ENCODE measurements at regions not wholly inside any gene's neighbourhood (a gene's known extent, or its start where the extent isn't known, plus 50 kb on each side); places are given as distances from the start of the nearest gene placed in this dataset.
A peak's percentile ranks its signal among the peaks of the same experiment; 100 is the strongest.

DNA sequence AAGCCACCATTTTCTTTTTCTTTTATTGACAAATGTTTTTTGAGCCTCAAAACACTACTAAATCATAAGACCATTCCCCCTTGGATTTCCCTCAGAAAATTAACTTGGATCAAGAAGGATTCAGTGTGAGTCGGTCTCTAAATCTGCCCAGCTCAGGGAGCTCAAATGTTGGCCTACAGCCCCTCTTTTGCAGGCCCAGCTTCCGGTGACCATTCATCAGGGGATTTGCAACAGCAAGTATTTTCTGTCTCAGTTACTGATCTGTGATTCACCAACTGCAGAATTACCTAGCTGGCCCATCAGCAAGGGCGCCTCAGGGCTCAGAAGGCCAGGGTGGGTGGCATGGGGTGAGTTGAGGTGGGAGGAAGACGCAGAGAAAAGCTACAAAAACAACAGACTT lies 318.1 kb downstream of the CDC5L start:
- Histone ChIP-seq H4K20me1 (ENCODE audit: control insufficient read depth, insufficient read depth, insufficient read length) (no peaks in the 10 kb centered on the region), H3K23ac (ENCODE audit: insufficient read length, low read depth, low read length) (no peak overlapping the region), H2BK15ac (ENCODE audit: low read depth, low read length) (no peak overlapping the region), H3K4me1 (ENCODE audit: insufficient read depth, low read length) (peaks cover 2% of the 10 kb centered on the region; the same call in 1 of the 2 replicates), H3K79me2 (ENCODE audit: insufficient read depth, low read length) (no peaks in the 10 kb centered on the region), H3K14ac (ENCODE audit: insufficient read depth, low read length) (no peak overlapping the region), H4K5ac (ENCODE audit: insufficient read length, low read depth, low read length) (no peak overlapping the region), H2BK5ac (ENCODE audit: insufficient read length, low read length) (no peak overlapping the region), H3K27me3 (ENCODE audit: insufficient read depth, low read length) (no peaks in the 10 kb centered on the region), H3K56ac (ENCODE audit: insufficient read length, low read depth, low read length) (no peak overlapping the region), H3K4ac (ENCODE audit: low read depth, low read length) (no peak overlapping the region), H3K9ac (ENCODE audit: extremely low read depth, insufficient read length, low read length) (no peak overlapping the region), H2BK20ac (ENCODE audit: low read depth, low read length, poor library complexity, severe bottlenecking) (no peak overlapping the region), H4K8ac (replicated peaks; ENCODE audit: insufficient read length, low read depth, low read length) (no peak overlapping the region), H3K9me3 (ENCODE audit: control insufficient read depth, low read depth, low read length) (no peaks in the 10 kb centered on the region), H2AFZ (ENCODE audit: low read length) (no peak overlapping the region), H3K79me1 (ENCODE audit: insufficient read depth, low read depth, low read length, poor library complexity, severe bottlenecking) (no peaks in the 10 kb centered on the region), H2BK12ac (ENCODE audit: insufficient read length, low read depth, low read length) (no peak overlapping the region), H3K18ac (ENCODE audit: insufficient read length, low read depth, low read length) (no peak overlapping the region), H3K4me2 (ENCODE audit: insufficient read depth, insufficient read length, low read length) (no peak overlapping the region), H4K91ac (ENCODE audit: insufficient read length, low read depth, low read length) (no peak overlapping the region), H3K27ac (ENCODE audit: insufficient read length, low read depth, low read length) (no peak overlapping the region), H3K23me2 (ENCODE audit: insufficient read length, low read depth, low read length, poor library complexity, severe bottlenecking) (no peaks in the 10 kb centered on the region), H2BK120ac (ENCODE audit: low read depth, low read length, poor library complexity, severe bottlenecking) (no peak overlapping the region), H3T11ph (ENCODE audit: low read length) (no peak overlapping the region), H2AK5ac (ENCODE audit: insufficient read length, low read length) (no peak overlapping the region)
- H3K9me3 Mint-ChIP-seq, result no peaks in the 10 kb centered on the region
- no peak overlapping the region for H3K4me3 Mint-ChIP-seq
- no peaks in the 10 kb centered on the region for H3K36me3 Mint-ChIP-seq (ENCODE audit: insufficient read depth in 1 of 3, low read depth in 3 of 3)
- TF ChIP-seq, protein P1, sequence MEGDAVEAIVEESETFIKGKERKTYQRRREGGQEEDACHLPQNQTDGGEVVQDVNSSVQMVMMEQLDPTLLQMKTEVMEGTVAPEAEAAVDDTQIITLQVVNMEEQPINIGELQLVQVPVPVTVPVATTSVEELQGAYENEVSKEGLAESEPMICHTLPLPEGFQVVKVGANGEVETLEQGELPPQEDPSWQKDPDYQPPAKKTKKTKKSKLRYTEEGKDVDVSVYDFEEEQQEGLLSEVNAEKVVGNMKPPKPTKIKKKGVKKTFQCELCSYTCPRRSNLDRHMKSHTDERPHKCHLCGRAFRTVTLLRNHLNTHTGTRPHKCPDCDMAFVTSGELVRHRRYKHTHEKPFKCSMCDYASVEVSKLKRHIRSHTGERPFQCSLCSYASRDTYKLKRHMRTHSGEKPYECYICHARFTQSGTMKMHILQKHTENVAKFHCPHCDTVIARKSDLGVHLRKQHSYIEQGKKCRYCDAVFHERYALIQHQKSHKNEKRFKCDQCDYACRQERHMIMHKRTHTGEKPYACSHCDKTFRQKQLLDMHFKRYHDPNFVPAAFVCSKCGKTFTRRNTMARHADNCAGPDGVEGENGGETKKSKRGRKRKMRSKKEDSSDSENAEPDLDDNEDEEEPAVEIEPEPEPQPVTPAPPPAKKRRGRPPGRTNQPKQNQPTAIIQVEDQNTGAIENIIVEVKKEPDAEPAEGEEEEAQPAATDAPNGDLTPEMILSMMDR (conservative IDR thresholded peaks at IDR 0.05), result no peak
- H3K27me3 Mint-ChIP-seq (ENCODE audit: low read depth), result peaks cover 4% of the 10 kb centered on the region; the same call in 1 of the 2 replicates
- no peak for DNase-seq
- H3K27ac Mint-ChIP-seq, result peak overlapping the region in 1 of 3 experiments; percentile 21; a peak in 1 of 7 replicates
- WGBS (ENCODE audit: extremely low coverage, insufficient read length, low lambda C conversion rate), result no CpG with 5 or more reads among the region's 4 CpGs
- H3K4me1 Mint-ChIP-seq, result peaks cover 15% of the 10 kb centered on the region in 2 experiments

Data from H9 (cell line).